HG02678 (cell line): ENCODE measurements at regions not wholly inside any gene's neighbourhood (a gene's known extent, or its start where the extent isn't known, plus 50 kb on each side); places are given as distances from the start of the nearest gene placed in this dataset.
"Not testable (repeated sequence)": the region's sequence is repeated elsewhere in the genome, so short reads cannot be mapped to it uniquely, and the experiment has no call there.

Source experiments
- ATAC-seq: cut with Tn5 transposase; IDR thresholded peaks from one replicate; pipeline ENCODE4 v1.9.1; 2021; ENCODE audit warnings: mild to moderate bottlenecking, moderate library complexity; ENCODE audit not compliant: unreplicated experiment

DNA sequence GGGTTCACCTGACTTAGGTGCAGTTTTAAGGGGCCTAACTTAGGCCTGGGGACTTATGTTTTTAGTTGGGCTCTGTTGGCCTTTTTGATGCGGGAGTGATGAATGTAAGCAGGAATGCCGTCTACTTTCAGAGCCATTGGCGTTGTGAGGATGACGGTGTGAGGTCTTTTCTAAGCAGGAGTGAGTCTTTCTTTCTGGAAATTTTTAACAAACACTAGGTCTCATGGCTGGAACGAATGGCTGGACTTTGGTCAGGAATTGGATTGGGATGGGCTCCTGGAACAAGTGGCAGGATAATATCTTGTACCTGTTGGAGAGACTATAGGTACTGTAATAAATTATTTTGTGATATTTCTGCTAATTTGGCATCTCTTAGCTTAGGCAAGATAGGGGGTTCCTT lies 163.9 kb upstream of the CCZ1B start:
- ATAC-seq, result not testable (repeated sequence)

DNA sequence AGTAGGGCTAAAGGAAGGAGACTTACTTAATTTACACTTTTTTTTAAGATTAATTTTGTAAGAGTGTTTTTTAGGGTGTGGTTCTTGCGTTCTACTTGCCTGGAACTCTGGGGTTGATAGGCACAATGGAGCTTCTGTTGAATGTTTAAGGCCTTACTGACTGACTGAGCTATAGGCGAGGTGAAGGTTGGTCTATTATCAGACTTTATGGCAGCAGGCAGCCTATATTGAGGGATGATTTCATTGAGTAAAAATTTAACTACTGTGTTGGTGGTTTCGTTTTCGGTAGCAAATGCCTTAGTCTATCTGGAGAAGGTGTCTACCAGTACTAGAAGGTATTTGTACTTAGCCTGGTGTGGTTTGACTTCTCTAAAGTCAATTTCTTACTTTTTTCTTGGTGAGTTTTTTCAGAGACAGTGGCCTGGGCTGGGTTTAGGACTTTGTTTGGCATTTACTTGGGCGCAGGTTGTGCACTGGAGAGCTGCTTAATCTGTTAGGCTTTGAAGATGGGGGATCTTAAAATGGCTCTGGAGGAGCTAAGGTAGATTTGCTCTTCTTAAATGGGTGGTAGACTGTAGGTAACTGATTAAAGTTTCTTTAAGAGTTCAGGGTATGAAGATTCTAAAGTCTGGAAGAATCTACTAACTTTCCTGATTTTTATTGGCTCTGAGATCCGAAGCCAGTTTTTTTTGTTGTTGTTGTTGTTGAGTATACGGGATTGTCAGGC lies 164.5 kb upstream of the CCZ1B start:
- ATAC-seq, result not testable (repeated sequence)

DNA sequence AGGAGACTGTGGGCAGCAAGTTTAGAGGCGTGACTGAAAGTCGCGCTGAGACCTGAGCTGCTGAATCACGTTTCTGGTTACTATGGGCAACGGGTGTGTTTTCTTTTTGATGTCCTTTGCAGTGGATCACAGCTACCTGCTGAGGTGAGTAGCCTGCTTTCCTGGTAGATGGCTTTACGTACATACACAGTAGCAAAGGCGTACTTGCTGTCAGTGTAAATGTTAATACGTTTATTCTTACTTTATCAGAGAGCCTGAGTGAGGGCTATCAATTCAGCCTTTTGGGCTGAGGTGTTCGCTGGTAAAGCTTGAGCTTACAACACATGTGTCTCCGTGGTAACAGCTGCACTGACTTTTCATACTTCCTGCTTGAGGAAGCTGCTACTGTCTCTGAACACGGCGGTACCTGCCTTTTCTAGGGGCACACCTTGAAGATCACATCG lies 165.1 kb upstream of the CCZ1B start:
- not testable (repeated sequence) for ATAC-seq

DNA sequence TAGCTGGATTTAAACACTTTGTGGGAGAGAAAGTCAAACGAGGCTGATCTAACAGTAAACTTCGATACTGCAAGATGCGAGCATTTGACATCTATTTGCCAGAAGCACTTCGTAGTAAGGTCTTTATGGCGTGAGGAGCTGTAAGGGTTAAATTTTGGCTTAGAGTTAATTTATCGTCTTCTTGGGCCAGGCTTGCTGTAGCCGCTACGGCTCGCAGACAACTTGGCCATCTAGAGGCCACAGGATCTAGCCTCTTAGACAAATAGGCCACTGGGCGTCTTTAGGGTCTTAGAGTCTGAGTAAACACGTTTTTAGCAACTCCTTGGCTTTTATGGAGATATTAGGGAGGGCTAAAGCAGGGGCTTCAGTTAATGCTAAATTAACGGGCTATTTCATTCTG lies 165.6 kb upstream of the CCZ1B start:
- not testable (repeated sequence) for ATAC-seq

DNA sequence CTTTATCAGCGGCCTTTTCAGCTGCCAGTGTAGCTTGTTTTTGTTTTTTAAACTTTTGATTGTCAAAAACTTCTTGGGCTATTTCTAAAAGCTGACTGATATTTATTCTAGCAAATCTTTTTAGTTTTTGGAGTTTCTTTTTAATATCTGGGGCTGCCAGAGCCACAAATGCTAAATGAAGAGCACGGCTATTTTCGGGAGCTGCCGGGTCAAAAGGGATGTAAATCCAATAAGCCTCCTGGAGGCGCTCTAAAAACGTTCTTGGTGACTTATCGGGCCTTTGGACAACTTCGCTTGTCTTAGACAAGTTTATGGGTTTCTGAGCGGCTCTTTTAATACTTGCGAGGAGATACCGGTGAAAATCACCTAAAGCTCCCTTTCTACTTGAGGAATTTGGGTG lies 166.1 kb upstream of the CCZ1B start:
- not testable (repeated sequence) for ATAC-seq

DNA sequence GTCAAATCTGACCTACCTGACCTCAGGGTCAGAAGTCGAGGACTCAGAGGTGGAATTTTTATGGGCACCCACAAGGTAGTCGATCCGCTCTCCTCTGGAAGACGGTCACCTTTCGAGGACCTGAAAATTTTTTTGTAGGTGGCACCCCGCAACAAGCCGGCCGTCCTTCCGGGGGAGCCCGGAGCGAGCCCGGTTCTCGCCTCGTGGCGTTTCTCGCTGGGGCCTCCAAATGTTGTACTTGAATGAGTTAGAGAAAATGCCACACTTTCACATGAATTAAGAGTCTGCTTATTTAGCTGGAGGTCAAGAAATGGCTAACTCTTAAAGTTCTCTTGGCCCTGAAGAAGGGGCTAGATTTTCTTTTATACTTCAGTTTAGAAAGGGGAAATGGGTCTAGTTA lies 169.0 kb upstream of the CCZ1B start:
- ATAC-seq, result not testable (repeated sequence)

DNA sequence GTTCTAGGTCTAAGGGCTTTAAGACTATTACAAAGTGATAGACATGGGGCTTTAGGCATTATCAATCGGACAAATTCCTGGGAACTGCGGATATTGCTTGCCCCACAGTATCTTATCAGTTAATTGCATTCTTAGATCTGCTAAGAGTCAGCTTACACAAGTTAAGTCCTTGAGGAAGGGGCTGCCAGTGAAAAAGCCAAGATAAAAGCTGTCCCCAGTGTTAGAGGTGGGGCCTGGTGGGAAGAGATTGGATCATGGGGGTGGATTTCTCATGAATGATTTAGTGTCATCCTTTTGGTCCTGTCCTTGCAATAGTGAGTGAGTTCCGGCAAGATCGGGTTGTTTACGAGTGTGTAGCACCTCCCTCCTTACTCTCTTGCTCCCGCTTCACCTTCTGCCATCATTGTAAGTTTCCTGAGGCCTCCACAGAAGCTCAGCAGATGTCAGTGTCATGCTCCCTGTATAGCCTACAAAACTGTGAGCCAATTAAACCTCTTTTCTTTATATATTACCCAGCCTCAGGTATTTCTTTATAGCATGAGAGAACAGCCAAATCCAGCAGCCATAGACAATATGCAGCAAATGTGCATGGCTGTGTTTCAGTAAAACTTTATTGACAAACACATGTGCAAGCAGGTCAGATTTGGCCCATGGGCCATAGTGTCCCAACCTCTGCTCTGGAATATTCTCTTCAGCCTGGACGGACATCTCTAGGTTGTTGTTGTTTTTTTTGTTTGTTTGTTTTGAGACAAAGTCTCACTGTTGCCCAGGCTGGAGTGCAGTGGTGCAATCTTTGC lies 169.6 kb upstream of the CCZ1B start:
- not testable (repeated sequence) for ATAC-seq

DNA sequence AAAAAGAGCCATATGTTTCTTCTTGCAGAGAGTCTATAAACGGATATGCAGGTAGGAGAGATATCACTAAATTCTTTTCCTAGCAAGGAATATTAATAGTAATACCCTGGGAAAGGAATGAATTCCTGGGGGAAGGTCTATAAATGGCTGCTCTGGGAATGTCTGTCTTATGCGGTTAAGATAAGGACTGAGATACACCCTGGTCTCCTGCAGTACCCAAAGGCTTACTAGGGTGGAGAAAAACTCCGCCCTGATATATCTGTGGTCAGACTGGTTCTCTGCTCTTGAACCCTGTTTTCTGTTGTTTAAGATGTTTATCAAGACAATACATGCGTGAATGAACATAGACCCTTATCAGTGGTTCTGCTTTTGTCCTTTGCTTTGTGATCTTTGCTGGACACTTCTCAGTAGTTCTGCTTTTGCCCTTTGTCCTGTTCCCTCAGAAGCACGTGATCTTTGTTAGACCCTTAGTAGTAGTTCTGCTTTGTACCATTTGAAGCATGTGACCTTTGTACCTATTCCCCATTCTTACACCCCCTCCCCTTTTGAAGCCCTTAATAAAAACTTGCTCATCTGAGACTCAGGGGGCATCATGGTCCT lies 173.1 kb upstream of the CCZ1B start:
- ATAC-seq, result not testable (repeated sequence)

DNA sequence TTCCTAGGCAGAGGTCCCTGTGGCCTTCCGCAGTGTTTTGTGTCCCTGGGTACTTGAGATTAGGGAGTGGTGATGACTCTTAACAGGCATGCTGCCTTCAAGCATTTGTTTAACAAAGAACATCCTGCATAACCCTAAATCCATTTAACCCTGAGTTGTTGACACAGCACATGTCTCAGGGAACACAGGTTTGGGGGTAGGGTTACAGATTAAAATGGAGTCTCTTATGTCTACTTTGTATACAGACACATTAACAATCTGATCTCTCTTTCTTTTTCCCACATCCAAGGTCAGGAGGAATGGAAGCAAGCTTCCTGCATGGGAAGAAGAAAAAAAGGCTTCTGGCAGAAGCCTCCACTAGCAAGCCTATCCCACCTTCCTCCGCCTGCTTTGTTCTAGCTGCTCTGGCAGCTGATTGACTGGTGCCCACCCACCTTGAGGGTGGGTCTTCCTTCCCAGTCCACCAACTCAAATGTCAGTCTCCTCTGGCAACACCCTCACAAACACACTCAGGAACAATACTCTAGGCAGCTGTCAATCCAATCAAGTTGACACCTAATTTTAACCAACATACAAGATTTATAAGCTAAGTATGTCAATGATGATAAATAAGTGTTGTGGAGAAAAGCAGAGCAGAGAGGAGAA lies 176.5 kb upstream of the CCZ1B start:
- ATAC-seq, result no peak

DNA sequence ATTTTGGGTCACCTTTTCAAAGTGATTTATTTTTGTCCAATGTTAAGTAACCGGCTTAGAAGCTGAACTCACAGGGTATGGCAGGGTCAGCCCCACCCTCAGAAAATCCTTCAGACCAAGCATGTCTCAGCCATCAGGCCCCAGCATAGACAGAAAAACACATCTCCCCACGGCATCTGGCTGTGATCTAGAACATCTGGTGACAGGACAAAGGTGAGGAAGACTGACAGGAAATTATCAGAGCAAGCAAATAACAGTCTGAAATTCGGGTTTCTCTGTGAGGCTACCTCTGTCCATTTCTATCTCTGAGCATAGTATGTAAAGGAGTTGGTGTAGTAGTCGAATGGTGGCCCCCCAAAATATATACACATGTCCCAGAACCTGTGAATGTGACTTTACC lies 177.0 kb upstream of the C1GALT1 start:
- no peak for ATAC-seq

DNA sequence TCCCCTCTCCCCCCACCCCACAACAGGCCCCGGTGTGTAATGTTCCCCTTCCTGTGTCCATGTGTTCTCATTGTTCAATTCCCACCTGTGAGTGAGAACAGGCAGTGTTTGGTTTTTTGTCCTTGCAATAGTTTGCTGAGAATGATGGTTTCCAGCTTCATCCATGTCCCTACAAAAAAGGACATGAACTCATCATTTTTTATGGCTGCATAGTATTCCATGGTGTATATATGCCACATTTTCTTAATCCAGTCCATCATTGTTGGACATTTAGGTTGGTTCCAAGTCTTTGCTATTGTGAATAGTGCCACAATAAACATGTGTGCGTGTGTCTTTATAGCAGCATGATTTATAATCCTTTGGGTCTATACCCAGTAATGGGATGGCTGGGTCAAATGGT lies 176.4 kb upstream of the C1GALT1 start:
- ATAC-seq, result not testable (repeated sequence)

DNA sequence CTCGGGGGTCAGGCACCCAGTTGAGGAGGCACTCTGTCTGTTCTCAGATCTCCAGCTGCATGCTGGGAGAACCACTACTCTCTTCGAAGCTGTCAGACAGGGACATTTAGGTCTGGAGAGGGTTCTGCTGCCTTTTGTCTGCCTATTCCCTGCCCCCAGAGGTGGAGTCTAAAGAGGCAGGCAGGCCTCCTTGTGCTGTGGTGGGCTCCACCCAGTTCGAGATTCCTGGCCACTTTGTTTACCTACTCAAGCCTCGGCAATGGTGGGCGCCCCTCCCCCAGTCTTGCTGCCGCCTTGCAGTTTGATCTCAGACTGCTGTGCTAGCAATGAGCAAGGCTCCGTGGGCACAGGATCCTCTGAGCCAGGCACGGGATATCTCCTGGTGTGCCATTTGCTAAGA lies 171.1 kb upstream of the C1GALT1 start:
- ATAC-seq, result not testable (repeated sequence)

DNA sequence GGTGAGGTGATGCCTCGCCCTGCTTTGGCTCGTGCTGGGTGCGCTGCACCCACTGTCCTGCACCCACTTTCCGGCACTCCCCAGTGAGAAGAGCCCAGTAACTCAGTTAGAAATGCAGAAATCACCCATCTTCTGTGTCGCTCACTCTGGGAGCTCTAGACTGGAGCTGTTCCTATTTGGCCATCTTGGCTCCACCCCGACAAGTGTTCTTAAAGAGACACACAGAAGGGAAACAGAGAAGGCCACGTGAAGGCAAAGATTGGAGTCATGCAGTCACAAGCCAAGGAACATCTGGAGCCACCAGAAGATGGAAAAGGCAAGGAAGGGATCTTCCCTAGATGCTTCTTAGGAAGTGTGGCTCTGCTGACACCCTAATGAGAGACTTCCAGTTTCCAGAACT lies 170.6 kb upstream of the C1GALT1 start:
- not testable (repeated sequence) for ATAC-seq

DNA sequence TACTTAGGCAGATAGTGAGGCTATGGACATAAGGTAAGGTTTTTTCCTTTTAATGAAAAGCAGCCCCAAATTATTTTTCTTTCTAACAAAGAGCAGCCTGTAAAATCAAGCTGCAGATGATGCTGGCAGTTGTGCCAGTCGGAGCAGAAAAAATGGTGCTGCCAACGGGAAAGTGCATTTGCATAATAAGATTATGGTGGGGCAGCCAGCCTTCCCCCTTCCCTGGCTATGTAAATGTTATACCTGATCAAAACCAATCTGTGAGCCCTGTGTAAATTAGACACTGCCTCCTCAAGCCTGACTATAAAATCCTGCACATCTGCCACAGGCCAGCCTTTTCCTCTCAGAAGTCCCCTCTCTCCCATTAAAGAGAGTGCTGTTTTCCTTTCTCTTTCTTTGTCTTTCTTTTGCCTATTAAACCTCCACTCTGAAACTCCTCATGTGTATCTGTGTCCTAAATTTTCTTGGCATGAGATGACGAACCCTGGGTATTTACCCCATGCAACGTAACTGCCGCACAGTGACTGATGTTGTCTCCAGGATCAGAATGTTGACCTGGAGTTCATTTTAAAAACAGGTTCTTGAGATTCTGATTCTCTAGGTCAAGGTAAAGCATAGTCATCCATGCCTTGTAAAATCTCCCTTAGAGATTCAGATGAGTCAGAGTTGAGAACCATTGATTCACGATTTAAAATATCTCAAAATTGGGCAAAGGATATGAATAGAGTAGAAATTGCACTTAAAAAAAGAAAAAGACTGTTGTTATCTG lies 167.3 kb upstream of the C1GALT1 start:
- no peak for ATAC-seq

DNA sequence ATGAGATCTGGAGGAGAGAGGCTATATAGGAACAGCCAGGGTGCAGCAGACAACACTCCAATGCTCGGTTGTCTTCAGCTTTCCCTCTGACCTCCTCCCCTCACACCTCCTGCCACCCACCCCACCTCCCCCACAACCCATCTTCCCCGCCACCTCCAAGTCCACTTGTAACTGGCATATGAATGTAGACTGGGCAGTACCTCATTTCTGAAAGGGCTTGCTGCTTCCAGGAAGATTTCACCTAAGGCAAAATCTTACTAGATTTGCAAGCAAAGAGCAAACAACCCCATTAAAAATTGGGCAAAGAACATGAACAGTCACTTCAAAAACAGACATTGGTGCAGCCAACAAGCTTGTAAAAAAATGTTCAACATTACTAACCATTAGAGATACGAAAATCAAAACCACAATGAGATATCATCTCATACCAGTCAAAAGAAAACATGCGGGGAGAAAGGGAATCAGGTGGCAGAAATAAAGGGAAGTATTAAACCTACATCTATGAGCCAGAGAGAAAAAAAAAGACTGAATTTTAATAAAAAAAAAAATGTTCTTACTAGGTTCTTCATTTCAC lies 164.6 kb upstream of the C1GALT1 start:
- ATAC-seq, result no peak

DNA sequence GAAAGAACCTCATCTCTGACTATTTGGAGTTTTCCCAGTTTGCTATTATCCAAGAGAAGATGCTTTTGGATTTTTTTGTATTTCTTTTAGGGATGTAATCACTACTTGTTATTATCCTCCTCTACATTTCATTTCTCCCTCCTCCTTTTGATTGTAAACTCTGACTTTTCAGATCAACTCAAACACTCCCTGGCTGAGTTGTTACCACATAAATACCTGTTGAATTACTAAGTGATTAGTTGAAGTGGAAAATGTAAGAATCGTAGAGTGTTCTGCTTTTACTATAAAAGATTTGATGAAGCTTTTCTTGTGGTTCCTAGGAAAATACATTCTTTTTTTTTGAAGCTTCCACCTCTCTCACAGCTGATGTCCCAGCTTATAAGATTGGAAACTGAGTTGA lies 164.1 kb upstream of the C1GALT1 start:
- ATAC-seq, result no peak

DNA sequence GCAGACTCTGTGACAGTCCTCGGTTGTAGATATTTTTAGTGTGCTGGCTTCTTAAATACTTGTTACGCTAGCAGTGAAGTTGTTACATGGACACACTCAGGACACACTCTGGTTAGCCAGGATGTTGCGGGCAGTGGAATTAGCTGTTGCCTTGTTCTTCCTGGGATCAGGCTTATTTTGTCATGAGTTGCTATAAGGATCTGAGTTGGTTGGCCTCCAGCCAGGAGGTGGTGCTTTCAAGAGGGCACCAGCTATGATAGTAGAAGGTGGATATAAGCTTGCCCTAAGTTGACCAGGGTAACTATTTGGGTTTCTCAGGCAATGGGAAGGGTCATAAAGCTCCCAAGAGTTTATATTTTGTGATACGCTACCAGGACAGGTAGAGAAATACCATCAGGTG lies 150.1 kb upstream of the C1GALT1 start:
- ATAC-seq, result no peak

DNA sequence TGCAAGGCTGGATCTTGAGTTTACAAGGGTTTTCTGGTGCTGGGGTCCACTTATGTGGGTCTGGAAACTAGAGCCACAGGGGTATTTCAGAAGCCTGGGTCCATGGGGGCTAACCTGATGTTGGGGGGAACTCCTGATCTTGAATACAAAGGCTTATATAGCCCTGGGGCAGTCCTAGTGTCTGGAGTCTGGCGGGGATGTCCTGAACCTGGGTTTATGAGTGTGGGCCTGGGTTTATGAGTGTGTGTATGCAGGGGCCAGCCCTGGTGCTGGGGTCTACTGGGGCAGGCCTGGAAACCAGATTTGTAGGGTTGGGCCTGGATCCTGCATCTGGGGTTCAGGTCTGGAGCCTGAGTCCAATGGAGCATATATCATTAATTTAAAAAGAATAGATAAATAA lies 146.5 kb upstream of the C1GALT1 start:
- ATAC-seq, result no peak

DNA sequence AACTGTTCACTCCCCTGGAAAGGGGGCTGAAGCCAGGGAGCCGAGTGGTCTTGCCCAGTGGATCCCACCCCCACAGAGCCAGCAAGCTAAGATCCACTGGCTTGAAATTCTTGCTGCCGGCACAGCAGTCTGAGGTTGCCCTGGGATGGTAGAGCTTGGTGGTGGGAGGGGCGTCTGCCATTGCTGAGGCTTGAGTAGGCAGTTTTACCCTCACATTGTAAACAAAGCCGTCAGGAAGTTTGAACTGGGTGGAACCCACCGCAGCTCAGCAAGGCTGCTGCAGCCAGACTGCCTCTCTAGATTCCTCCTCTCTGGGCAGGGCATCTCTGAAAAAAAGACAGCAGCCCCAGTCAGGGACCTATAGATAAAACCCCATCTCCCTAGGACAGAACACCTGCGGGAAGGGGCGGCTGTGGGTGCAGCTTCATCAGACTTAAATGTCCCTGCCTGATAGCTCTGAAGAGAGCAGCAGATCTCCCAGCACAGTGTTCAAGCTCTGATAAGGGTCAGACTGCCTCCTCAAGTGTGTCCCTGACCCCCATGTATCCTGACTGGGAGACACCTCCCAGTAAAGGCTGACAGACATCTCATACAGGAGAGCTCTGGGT lies 140.0 kb upstream of the C1GALT1 start:
- ATAC-seq, result not testable (repeated sequence)

DNA sequence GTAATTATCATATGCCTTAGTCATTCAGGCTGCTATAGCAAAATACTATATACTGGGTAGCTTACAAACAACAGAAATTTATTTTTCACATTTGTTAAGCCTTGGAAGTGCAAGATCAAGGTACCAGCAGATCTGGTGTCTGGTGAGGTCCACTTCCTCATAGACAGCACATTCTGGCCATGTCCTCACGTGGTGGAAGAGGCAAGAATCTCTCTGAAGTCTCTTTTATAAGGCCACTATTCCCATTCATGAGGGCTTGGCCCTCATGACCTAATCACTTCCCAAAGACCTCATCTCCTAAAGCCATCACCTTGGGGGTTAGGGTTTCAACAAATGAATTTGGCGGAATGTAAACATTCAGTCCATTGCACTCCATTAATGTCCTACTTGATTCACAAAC lies 137.5 kb upstream of the C1GALT1 start:
- no peak for ATAC-seq
